ENCODE measurements at regions not wholly inside any gene's neighbourhood (a gene's known extent, or its start where the extent isn't known, plus 50 kb on each side); places are given as distances from the start of the nearest gene placed in this dataset.
"Not testable (repeated sequence)": the region's sequence is repeated elsewhere in the genome, so short reads cannot be mapped to it uniquely, and the experiment has no call there.

DNA sequence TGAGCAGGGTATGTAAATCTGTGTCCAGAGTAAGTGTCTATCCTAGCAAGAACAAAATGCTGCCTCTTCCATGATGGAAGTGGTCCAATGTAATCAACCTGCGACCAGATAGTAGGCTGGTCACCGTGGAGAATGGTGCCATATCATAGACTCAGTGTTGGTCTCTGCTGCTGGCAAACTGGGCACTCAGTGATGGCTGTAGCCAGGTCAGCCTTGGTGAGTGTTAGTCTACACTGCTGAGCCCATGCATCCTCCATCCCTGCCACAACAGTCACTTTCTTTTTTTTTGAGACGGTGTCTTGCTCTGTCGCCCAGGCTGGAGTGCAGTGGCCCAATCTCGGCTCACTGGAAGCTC lies 69.3 kb downstream of the CHRD start:
- TF ChIP-seq, protein P1, sequence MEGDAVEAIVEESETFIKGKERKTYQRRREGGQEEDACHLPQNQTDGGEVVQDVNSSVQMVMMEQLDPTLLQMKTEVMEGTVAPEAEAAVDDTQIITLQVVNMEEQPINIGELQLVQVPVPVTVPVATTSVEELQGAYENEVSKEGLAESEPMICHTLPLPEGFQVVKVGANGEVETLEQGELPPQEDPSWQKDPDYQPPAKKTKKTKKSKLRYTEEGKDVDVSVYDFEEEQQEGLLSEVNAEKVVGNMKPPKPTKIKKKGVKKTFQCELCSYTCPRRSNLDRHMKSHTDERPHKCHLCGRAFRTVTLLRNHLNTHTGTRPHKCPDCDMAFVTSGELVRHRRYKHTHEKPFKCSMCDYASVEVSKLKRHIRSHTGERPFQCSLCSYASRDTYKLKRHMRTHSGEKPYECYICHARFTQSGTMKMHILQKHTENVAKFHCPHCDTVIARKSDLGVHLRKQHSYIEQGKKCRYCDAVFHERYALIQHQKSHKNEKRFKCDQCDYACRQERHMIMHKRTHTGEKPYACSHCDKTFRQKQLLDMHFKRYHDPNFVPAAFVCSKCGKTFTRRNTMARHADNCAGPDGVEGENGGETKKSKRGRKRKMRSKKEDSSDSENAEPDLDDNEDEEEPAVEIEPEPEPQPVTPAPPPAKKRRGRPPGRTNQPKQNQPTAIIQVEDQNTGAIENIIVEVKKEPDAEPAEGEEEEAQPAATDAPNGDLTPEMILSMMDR (IDR thresholded peaks at IDR 0.05; ENCODE audit: low read depth, low read length, missing control alignments) = no peak
- Histone ChIP-seq H3K27me3 (replicated peaks) (no peaks in the 10 kb centered on the region), H3K4me3 (ENCODE audit: low read depth, low read length) (no peak overlapping the region), H3K36me3 (replicated peaks) (no peaks in the 10 kb centered on the region), H3K27ac (peak overlapping the region; percentile 34)
- no peak for DNase-seq
- in situ Hi-C loops (cut with HindIII; ENCODE audit: low pct_ligation_motif_present, low sequenced_read_pairs) = no loop called here

DNA sequence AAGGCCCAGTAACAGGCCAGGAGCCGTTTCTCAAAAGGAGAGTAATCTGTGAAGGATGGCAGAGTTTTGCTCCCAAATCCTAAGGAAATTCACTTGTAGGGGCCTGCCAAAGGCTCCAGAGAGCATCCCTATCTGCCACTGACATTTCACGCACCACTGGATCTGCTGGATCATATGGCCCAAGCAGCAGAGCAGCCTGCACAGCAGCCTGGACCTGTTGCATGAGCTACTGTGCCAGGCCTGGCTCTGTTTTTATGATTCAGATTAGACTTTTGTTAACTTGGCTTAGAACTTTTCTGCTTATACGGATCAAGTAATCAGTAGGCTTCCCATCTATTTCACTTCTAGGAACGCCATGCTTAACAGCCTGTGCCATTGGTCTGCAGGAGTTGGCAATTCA lies 70.7 kb downstream of the CHRD start:
- Histone ChIP-seq H3K36me3 (replicated peaks) (no peaks in the 10 kb centered on the region), H3K27ac (no peak overlapping the region), H3K4me3 (ENCODE audit: low read depth, low read length) (no peak overlapping the region), H3K27me3 (replicated peaks) (no peaks in the 10 kb centered on the region)
- in situ Hi-C loops (cut with HindIII; ENCODE audit: low pct_ligation_motif_present, low sequenced_read_pairs) = no loop called here
- TF ChIP-seq, protein P1 (IDR thresholded peaks at IDR 0.05; ENCODE audit: low read depth, low read length, missing control alignments) = no peak
- DNase-seq = no peak

DNA sequence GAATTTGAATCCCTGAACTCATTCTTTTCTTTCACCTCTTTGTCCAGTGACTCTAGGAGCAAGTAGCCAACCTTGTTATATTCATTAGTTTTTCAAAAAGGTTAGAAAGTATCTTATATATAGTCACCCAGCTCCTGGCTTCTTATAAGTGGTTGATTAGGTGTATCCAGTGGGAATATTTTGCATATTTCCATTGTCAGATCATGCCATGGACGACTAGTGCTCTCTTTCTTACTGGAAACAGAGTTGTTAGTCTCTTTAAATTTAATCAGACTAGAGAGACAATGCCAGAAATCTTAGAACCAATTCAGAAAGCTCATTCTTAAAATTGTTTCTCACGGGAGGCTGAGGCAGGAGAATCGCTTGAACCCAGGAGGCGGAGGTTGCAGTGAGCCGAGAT lies 73.4 kb downstream of the CHRD start:
- no peaks in the 10 kb centered on the region for H3K36me3 ChIP-seq (replicated peaks)
- TF ChIP-seq, protein P1 (IDR thresholded peaks at IDR 0.05; ENCODE audit: low read depth, low read length, missing control alignments) = no peak
- in situ Hi-C loops (cut with HindIII; ENCODE audit: low pct_ligation_motif_present, low sequenced_read_pairs) = no loop called here
- no peak for DNase-seq
- no peak overlapping the region for H3K4me3 ChIP-seq (ENCODE audit: low read depth, low read length)
- no peak overlapping the region for H3K27ac ChIP-seq
- no peaks in the 10 kb centered on the region for H3K27me3 ChIP-seq (replicated peaks)

DNA sequence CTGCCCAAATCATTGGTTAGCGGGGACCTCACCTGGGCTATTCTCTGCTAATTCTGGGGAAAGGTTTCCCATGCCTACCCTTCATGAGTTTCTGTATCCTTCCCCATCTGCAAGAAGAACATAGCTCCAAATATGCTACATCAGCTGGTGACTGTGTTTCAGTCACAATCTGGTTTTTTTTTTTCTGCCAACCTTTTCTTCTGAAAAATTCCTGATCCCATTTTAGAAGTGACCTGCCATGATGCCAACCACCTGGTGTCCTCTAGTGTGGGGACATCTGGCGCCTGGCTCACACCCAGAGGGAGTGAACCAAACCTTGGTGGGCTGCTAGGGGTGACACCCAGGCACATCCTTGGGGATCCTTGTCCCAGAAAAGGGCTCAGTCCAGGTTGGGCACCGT lies 76.1 kb downstream of the CHRD start:
- H3K27me3 ChIP-seq (replicated peaks) = no peaks in the 10 kb centered on the region
- DNase-seq = no peak
- TF ChIP-seq, protein P1 (IDR thresholded peaks at IDR 0.05; ENCODE audit: low read depth, low read length, missing control alignments) = no peak
- no peak overlapping the region for H3K4me3 ChIP-seq (ENCODE audit: low read depth, low read length)
- H3K36me3 ChIP-seq (replicated peaks) = no peaks in the 10 kb centered on the region
- in situ Hi-C loops (cut with HindIII; ENCODE audit: low pct_ligation_motif_present, low sequenced_read_pairs) = no loop called here
- H3K27ac ChIP-seq = no peak overlapping the region

DNA sequence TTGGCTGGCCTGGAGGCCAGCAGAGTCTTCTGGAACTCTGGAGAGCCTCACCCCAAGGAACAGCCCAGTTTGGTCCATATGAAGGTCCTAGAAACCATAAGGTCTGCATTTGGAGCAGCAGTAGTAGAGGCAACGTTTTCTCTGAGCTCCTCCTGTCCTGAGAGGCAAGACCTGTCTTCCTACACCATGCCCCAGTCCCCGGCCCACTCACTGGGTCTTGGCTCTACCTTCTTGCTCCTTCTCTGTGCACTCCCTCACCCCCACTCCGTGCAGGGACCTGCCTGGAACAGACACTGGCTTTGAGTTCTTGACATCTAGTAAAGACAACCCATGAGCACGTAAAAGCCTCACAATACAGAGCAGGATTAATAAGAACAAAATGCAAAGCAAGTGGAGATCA lies 76.6 kb downstream of the CHRD start:
- H3K27me3 ChIP-seq (replicated peaks) = no peaks in the 10 kb centered on the region
- H3K36me3 ChIP-seq (replicated peaks) = no peaks in the 10 kb centered on the region
- no peak for DNase-seq
- TF ChIP-seq, protein P1 (IDR thresholded peaks at IDR 0.05; ENCODE audit: low read depth, low read length, missing control alignments) = no peak
- no peak overlapping the region for H3K27ac ChIP-seq
- no peak overlapping the region for H3K4me3 ChIP-seq (ENCODE audit: low read depth, low read length)
- in situ Hi-C loops (cut with HindIII; ENCODE audit: low pct_ligation_motif_present, low sequenced_read_pairs) = no loop called here

DNA sequence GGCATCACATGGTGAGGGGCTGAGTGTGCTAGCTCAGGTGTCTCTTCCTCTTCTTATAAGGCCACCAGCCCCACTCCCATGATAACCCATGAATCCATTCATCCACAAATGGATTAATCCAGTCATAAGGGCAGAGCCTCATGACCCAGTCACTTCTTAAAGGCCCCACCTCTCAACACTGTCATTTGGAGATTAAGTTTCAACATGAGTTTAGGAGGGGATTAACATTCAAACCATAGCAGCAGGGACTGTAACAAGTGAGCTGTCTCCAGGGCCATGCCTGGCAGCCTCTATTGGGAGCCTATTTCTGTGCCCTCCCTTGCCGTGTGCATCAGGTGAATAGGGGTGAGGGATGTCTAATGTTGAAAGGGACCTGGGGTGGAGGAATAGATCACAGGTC lies 77.5 kb downstream of the CHRD start:
- in situ Hi-C loops (cut with HindIII; ENCODE audit: low pct_ligation_motif_present, low sequenced_read_pairs) = no loop called here
- H3K4me3 ChIP-seq (ENCODE audit: low read depth, low read length) = no peak overlapping the region
- DNase-seq = no peak
- H3K36me3 ChIP-seq (replicated peaks) = no peaks in the 10 kb centered on the region
- TF ChIP-seq, protein P1 (IDR thresholded peaks at IDR 0.05; ENCODE audit: low read depth, low read length, missing control alignments) = no peak
- no peak overlapping the region for H3K27ac ChIP-seq
- no peaks in the 10 kb centered on the region for H3K27me3 ChIP-seq (replicated peaks)

DNA sequence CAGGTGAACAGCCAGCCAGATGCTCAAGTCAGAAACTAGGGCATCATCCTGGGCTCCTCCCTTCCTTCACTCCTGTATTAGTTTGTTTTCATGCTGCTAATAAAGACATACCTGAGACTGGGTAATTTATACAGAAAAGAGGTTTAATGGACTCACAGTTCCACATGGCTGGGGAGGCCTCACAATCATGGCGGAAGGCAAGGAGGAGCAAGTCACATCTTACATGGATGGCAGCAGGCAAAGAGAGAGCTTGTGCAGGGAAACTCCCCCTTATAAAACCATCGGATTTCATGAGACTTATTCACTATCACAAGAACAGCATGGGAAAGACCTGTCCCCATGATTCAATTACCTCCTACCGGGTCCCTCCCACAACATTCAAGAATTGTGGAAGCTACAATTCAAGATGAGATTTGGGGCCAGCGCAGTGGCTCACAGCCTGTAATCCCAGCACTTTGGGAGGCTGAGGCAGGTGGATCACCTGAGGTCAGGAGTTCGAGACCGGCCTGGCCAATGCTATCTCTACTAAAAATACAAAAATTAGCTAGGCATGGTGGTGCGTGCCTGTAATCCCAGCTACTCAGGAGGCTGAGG lies 78.0 kb downstream of the CHRD start:
- DNase-seq; in situ Hi-C loops (cut with HindIII; ENCODE audit: low pct_ligation_motif_present, low sequenced_read_pairs); H3K27ac ChIP-seq; H3K4me3 ChIP-seq (ENCODE audit: low read depth, low read length); H3K27me3 ChIP-seq (replicated peaks); H3K36me3 ChIP-seq (replicated peaks): not testable (repeated sequence)

Measured in brain microvascular endothelial cell (primary cell).